HG02642 (cell line): ENCODE measurements at regions not wholly inside any gene's neighbourhood (a gene's known extent, or its start where the extent isn't known, plus 50 kb on each side); places are given as distances from the start of the nearest gene placed in this dataset.

ENCODE experiments used
- ATAC-seq: cut with Tn5 transposase; IDR thresholded peaks from one replicate; pipeline ENCODE4 v1.9.1; 2021; ENCODE audit warnings: mild to moderate bottlenecking; ENCODE audit not compliant: unreplicated experiment, poor library complexity

DNA sequence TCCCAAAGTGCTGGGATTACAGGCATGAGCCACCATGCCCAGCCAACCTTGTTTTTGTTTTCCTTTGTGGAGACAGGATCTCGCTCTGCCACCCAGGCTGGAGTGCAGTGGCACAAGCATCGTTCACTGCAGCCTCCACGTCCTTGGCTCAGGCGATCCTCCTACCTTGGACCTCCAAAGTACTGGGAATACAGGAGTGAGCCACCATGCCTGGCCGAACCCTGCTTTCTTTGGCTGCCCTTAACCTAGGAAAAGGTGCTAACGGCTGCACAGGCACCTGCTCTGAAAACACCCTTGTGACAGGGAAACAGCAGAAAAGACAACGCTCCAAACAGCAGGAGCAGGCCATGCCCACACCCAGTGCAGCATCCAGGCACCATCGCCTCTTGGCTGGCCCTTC, 71.9 kb downstream of the OAT start:
- ATAC-seq = no peak

DNA sequence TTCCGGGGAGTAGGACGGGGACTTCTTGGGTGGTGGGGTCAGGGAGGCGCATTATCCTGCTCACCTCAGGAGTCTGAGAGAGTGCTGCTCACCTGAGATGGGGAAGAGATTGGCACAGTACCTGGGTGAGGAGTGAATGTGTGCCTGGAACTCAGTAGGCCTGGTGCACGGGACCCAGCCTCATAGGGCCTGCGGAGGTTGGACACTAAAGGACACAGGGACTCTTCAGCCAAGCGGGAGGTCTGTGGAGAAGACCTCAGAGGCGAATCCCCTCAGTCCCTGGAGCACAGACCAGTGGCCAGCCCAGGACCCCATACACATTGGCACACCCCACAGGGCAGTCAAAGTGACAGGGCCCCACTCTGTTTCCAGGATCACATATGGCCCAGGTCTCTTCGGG, 73.2 kb downstream of the OAT start:
- no peak for ATAC-seq

DNA sequence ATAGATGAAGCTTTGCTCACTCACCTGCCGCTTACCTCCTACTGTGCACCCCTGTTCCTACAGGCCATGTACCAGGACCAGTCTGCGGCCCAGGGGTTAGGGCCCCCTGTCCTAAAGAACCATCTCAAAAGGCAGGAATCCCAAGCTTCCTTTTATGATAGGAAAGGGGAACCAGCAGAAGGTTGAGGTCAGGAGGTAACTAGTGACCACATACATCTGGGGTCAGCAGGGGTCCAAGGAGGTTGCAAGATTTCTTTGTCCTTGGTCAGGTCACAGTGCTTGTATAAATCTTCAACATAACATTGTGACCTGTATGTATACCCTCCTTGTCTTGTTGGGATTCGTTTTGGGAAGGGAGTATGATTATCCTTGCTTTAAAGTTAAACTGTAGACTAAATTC, 73.8 kb downstream of the OAT start:
- no peak for ATAC-seq

DNA sequence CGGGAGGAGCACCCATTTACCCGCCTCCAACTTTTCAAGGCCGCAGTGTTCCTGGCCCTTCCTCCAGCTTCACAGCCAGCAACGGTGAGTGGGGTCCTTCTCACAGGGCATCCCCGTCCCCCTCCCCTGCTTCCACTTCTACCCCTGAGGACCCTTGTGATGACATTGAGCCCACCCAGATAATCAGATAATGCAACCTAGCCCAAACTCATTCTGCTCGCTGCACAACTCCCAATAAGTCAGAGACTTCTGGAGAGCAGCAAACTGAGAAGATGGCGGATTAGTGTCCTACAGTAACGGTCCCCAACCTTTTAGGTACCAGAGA, 74.5 kb downstream of the OAT start:
- ATAC-seq = no peak

DNA sequence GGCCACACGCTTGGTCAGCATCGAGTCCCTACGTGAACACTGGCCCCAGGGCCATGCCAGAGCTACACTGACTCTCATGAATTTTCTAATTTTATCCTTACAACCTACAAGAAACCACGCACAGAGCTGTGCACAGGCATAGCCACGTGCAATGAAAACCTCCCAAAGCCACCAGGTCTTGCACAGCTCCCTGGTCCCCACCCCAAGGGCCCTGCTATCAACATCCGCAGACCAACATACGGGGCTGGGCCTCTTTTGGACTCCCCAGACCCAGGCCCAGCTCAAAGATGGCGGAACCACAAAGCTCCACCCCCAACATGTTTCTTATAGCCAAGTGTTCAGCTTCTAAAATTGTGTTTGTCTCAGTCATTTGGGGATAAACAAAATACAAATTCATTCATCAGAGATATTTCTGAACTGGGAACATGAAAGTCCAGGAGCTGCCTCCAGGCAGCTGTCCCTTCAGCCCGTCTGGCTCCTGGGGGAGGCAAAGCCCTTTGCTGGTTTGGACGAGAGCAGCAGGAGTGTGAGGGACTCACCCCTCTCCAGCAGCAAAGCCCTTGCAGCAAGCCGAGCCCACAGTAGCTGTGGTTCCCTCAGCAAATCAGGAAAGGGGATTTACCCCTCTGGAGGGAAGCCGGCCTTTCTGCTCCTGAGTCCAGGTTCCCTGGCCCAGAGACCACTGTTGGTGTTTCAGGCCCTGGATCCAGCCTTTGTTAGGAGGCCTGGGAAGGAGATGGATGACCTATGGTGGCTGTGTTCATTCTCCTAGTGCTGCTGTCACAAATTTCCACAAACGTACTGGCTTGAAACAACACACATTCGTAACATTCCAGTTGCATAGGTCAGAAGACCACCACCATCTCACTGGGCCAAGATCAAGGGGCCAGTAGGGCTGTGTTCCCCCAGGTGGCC, 75.1 kb downstream of the OAT start:
- ATAC-seq = no peak

DNA sequence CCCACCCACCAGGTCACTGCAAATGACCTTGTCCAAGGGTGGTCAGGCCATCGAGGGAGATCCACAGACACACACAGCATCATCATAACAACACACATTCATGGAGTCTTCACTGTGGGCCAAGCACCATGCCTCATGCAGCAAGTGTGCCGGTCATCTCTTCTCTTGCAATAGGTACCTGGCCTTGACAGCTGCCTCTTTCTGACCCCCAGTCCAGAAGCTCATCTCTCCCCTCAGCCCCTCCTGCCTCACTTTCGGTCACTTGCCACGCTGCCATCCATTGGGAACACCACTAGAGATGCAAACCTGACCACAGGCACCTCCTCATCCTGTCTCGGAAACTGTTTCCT, 75.9 kb downstream of the OAT start:
- no peak for ATAC-seq

DNA sequence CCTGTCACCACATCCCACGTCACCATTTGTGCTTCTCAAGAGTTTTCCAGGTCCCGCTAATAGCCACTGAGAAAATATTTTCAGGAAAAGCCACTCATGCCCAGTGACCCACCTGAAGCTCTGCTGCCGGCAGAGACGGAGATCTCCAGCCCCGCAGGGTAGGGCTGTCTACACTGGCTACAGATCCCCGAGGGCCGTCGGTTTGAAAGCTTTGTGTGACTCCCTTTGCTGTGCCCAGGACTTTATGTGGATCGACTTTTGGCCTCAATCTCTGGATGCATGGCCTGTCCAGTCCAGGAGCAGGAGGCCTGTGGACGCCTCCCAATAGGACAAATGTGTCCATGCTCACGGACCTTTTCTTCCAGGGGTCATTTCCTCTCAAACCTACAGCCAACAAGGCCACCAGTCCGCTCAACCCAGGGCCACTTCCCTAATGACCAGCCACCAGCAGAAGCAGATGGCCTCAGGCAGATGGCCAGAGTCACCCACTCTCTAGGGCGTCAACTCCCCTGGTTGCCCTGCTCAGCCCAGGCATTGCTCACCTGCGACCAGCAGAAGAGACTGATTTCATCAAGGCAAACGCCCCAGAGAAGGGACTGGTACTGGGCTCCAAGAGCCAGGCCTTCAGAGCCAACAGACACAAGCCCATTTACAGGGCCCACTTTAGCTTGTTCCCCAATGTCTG, 76.4 kb downstream of the OAT start:
- no peak for ATAC-seq

DNA sequence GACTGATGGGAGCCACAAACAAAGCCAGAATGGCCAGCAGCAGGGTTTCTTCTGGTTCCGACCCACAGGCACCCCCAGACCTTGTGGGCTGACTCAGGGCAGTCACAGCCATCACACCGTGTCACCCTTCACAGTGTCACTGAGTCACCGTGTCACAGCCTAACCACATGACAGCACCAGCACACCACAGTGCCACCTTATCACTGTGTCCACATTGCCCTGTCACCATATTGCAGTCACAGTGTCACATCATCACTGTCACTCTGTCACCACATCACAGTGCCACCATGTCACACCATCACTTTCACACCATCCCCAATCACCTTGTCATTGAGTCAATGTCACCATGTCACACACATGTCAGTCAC, 77.0 kb downstream of the OAT start:
- no peak for ATAC-seq

DNA sequence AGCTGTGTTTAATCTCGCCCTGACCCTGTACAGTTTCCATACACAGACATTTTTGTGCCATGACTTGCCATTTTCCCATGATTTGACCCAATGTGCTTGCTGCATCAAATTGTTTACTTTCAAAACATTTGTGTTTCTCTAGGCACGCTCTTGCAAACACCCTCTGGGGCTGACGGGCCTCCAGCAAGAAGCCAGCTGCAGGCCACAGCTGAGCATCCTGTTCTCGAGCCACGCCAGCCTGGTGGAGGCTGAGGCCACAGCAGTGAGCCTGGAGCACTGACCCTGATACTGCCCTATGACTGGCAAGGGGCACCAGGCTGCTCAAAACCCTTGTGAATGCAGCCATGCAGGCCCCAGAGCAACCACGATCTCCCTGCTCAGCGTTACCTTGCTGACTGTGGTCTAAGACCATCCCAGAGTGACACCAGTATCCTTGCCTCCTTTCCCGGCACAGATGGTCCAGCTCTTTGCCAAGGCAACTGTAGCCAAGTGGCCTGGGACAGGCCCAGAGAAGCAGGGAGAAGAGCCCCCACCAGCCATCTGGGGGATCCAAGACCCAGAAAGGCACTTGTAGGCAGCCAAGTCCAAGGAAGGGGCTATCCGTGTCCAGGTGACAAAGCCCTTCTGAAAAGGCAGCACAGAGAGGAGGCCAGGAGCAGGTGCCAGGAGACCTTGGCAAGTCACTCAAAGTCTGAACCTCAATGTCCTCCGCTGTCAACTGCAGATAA, 78.5 kb downstream of the OAT start:
- no peak for ATAC-seq

DNA sequence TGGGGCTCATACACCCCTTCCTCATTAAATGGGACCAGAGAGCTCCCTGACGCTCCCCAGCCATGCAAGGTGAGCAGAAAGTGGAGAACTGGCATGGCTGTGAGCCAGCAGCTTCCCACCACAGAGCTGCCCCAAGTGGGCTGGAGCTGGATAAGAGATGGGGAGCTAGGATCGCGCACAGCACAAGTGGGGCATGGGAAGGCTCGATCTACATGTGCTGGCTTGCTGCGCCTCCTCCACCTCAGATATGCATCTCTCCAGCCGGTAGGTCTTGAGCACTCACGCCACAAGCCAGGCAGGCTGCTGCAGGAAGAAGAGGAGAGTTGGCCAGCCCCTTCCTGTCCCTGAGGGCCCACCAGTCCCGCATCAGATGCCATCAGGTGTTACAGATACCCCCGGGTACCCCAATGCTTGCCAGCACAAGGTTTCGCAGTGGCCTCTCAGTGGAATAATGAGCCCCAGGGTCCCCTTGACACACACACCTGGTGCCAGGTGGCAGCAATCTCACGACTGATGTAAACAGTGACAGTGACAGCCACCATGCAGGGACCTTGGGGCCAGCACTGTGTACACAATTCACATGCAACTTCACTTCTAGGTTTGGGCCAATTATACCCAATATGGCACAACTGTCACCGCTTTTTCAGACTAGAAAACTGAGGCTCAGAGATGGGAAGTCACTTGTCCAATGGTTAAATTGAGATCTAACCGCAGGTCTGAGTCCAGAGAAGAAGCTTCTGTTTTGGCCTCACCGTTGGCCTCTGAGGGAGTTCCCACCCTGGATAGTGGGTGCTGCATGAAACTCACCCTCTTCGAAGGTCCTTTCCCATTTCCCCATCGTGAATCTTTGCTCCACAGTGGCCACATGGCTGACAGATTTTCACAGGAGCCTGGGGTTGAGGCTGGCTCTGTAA, 79.3 kb downstream of the OAT start:
- no peak for ATAC-seq

DNA sequence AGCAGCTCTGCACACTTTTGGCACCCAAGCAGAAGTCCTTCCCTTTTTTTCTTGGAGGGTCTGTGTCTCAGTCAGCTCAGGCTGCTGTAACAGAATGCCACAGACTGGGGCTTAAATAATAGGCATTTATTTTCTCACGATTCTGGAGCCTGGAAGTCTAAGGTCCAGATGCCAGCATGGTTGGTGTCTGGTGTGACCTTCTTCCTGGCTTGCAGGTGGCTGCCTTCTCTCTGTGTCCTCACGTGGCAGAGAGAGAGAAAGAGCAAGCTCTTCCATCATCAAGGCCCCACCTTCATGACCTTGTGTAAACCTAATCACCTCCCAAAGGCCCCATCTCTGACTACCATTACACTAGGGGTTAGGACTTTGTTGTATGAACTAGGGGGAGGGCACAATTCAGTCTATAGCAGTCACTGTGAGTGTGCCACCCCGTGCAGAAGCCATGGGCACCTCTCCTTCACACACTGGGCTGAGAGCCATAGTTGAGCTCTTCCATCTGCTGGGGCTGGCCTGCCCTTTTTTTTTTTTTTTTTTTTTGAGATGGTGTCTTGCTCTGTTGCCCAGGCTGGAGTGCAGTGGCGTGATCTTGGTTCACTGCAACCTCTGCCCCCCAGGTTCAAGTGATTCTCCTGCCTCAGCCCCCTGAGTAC, 80.3 kb downstream of the OAT start:
- no peak for ATAC-seq

DNA sequence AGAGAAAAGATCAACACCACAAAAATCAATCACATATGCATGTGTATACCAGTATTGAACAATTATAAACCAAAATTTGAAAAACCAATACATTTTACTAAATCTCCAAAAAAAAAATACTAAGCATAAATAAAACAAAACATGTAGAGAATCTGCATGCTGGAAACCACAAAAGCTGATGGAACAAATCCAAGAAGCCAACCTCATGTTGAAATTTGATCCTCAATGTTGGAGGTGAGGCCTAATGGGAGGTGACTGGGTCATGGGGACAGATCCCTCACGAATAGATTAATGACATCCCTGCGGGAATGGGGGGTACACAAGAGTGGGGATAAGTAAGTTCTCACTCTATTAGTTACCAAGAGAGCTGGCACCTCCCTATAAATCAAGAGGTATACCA, 82.5 kb downstream of the OAT start:
- ATAC-seq = no peak

DNA sequence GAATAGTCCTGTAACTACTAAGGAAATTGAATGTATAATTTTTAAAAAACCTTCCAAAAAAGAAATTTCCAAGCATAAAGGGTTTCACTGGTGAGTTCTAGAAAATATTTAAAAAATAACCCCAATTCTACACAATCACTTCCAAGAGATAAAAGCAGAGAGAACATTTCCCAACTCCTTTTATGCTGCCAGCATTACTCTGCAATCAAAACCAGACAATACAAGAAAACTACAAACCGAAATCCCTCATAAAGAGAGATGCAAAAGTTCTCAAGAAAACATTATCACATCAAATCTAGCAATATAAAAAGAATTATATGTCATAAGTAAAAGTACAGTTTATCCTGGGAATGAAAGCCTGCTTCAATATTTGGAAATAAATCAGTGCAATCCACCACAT, 84.8 kb downstream of the OAT start:
- no peak for ATAC-seq

DNA sequence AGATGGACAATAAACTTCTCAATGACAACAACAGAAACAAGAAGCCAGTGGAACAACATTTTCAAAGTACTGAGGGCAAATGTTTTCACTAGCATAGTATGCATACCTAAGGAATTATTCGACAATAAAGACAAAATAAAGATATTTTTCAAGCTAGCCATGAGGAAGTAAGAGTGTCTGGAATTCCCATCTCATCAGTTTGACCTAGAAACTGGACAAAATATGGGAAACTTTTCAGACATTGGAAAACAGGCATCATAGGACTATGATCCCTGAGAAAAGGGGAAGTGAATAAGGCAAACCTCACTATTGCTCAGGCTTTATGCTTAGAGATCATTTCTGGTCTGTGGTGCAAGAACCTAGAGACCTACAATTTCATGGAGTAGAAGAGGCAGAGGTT, 86.3 kb downstream of the OAT start:
- ATAC-seq = no peak

DNA sequence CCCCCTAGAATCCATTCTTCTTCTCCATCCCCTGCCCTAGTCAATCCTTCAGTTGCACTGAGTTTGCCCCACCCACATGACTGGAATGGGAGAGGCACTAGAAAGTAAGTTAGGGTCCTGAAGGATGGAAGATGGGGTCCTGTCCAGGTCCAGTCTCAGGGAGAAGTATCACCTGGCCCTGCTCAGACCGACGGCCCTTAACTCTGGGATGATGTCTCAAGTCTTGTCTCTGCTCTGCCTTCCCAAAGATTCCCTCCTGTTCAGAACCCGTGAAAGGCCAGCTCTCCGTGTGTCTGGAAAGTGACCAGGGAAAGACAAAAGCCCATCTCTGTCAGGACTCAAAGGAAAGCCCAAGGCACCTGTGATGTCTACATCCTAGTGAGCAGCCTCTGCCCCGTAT, 88.8 kb downstream of the OAT start:
- ATAC-seq = no peak

DNA sequence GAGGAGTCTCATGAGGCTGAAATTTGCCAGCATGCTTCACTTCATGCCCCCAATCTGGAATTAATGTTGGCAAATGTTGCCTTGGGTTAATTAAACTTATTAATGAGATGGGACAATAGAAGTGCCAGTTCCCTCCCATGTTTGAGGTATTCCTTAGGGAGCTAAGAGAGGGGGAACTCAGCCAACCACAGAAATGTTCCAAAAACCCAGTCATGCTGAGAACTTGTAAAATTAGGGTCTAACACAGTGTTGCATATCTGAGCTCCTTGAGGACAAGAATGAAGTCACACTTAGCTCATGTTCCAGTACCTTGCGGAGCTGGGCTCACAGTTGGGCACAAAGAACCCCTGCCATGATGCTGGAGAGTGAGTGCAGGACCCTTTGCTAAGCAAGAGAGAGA, 89.4 kb downstream of the OAT start:
- ATAC-seq = no peak

DNA sequence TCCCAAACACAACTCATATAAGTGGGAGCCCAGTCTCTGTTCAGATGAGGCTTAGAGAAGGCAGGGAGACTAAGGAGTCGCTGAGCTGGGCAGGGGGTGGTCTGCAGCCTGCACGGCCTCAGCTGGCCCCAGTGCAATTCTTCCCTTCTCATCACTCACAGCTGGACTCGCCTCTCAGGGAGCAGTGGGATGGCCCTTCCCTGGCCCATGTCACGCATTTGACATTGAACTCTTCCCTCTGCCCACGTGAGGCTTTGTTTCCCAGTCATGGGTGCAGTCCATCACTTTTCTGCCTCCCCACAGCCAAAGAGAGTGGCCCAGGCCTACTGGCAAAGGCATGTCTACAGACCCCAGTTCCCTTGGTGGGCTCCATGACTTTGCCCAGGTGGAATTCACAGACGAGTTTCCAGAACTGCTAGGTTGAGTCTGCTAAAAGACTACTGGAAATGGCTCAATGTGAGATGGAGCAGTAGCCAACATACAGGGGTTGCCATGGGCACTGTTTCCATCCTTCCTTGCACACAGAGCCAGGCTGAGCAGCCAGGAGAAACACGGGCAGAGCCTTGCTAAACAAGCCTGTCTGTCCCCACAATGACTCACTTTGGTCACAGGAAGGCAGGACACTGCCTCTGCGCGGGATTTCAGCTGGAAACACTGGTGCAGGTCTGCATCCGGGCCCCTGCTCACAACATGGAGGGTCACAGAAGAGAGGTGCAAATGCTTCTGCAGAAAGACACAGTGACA, 90.1 kb downstream of the OAT start:
- ATAC-seq = no peak

DNA sequence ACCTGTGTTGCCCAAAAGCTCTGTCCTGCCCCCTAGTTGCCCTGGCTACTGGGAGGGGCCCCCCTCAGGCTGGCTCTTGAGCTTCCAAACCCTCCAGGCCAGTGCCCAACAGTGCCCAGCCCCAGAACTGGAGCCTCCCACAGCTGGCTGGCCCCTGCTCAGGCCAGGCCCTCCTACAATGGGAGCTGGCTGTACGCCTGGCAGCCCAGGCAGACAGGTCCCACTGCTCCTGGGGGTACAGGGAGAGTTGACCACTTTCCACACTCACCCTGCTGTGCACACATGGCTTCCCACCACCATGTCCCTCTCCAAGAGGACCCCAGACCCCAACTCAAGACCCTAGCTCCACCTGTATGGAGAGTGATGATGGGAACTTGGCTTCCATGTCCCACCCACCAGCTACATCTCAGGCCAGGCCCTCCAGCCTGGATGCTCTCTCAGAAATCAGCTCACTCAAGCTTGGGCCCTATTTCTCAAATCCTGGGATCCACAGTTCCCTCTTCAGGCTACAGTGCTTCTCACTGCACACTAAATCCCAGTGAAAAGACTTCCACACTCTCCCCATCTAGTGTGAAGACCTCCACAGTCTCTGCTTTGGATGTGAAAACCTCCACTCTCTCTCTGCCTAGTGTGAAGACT, 92.6 kb downstream of the OAT start:
- ATAC-seq = no peak

DNA sequence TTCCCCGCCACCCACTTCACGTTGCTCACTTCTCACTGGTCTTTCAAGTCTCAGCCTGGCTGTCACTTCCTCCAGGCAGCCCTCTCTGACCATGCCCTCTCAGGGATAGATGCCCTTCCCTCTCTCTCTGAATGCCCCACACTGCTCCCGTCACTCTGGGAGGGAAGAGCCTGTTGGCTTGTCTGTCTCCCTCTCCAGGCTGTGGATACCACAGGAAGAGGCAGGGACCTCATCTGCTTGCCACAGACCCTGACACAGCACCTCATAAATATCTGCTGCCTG, 93.1 kb downstream of the OAT start:
- no peak for ATAC-seq
